ENCODE measurements at regions not wholly inside any gene's neighbourhood (a gene's known extent, or its start where the extent isn't known, plus 50 kb on each side); places are given as distances from the start of the nearest gene placed in this dataset.

DNA sequence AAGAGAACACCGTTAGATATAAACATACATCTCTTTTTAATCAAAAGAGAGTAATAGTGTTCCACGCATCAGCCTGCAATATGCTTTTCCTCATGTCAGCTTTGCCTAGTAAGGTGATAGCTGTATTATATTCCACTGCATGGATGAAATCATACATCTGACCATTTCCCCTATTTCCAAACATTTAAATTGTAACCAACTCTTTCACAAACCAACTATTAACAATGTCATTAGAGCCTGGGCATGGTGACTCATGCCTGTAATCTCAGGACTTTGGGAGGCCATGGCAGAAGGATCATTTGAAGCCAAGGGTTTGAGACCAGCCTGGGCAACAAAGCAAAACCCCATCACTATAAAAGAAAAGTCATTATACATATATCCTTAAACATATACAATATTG lies 284.8 kb downstream of the BCL11A start:
- TF ChIP-seq POLR2AphosphoS5 (IDR thresholded peaks at IDR 0.05): no peak
- TF ChIP-seq, protein P1, sequence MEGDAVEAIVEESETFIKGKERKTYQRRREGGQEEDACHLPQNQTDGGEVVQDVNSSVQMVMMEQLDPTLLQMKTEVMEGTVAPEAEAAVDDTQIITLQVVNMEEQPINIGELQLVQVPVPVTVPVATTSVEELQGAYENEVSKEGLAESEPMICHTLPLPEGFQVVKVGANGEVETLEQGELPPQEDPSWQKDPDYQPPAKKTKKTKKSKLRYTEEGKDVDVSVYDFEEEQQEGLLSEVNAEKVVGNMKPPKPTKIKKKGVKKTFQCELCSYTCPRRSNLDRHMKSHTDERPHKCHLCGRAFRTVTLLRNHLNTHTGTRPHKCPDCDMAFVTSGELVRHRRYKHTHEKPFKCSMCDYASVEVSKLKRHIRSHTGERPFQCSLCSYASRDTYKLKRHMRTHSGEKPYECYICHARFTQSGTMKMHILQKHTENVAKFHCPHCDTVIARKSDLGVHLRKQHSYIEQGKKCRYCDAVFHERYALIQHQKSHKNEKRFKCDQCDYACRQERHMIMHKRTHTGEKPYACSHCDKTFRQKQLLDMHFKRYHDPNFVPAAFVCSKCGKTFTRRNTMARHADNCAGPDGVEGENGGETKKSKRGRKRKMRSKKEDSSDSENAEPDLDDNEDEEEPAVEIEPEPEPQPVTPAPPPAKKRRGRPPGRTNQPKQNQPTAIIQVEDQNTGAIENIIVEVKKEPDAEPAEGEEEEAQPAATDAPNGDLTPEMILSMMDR (IDR thresholded peaks at IDR 0.05): no peak
- no peak for TF ChIP-seq POLR2A (IDR thresholded peaks at IDR 0.05)
